CD4-positive, alpha-beta T cell treated with Interferon alpha-2 for 1 hour (primary cell): ENCODE measurements at regions not wholly inside any gene's neighbourhood (a gene's known extent, or its start where the extent isn't known, plus 50 kb on each side); places are given as distances from the start of the nearest gene placed in this dataset.
"Not testable (repeated sequence)": the region's sequence is repeated elsewhere in the genome, so short reads cannot be mapped to it uniquely, and the experiment has no call there.

Source experiments
- DNase-seq, 2 donors: peaks; one replicate each; pipeline ENCODE4 v3.0.0-alpha.2; 2020 to 2022

- DNase-seq: no peak
Measured at GRCh38 chr3:176302271-176302670, 895.0 kb downstream of the TBL1XR1 start.

GRCh38 chr3:176296066-176296597 is 901.1 kb downstream of the TBL1XR1 start:
- DNase-seq: no peak

- DNase-seq: no peak
Measured at GRCh38 chr3:176293276-176293675, 904.0 kb downstream of the TBL1XR1 start.

- no peak for DNase-seq
Measured at GRCh38 chr3:176286476-176287085, 910.7 kb downstream of the TBL1XR1 start.

- DNase-seq: no peak
Measured at GRCh38 chr3:176275538-176275937, 921.7 kb downstream of the TBL1XR1 start.

GRCh38 chr3:176275113-176275512 is 922.2 kb downstream of the TBL1XR1 start:
- no peak for DNase-seq

GRCh38 chr3:176274161-176274560 is 923.1 kb downstream of the TBL1XR1 start:
- no peak for DNase-seq

- DNase-seq: no peak
Measured at GRCh38 chr3:176262071-176262470, 935.2 kb downstream of the TBL1XR1 start.

GRCh38 chr3:176247191-176247590 is 950.1 kb downstream of the TBL1XR1 start:
- no peak for DNase-seq

- no peak for DNase-seq
Measured at GRCh38 chr3:176219970-176220369, 977.3 kb downstream of the TBL1XR1 start.

GRCh38 chr3:176214758-176215157 is 982.5 kb downstream of the TBL1XR1 start:
- no peak for DNase-seq

GRCh38 chr3:176213314-176213713 is 984.0 kb downstream of the TBL1XR1 start:
- DNase-seq: not testable (repeated sequence)

- DNase-seq: no peak
Measured at GRCh38 chr3:176208915-176209314, 988.4 kb downstream of the TBL1XR1 start.

GRCh38 chr3:176208283-176208682 is 989.0 kb downstream of the TBL1XR1 start:
- DNase-seq: no peak

GRCh38 chr3:176206809-176207208 is 990.5 kb downstream of the TBL1XR1 start:
- no peak for DNase-seq

- DNase-seq: no peak
Measured at GRCh38 chr3:176202652-176203051, 994.6 kb downstream of the TBL1XR1 start.

- DNase-seq: no peak
Measured at GRCh38 chr3:176193032-176193730, 1004.1 kb downstream of the TBL1XR1 start.

- no peak for DNase-seq
Measured at GRCh38 chr3:176190755-176191154, 1006.5 kb downstream of the TBL1XR1 start.

GRCh38 chr3:176183181-176183580 is 1014.1 kb downstream of the TBL1XR1 start:
- no peak for DNase-seq

- no peak for DNase-seq
Measured at GRCh38 chr3:176174060-176174459, 1023.2 kb downstream of the TBL1XR1 start.

GRCh38 chr3:176172492-176172891 is 1024.8 kb downstream of the TBL1XR1 start:
- no peak for DNase-seq

GRCh38 chr3:176167272-176167671 is 1030.0 kb downstream of the TBL1XR1 start:
- no peak for DNase-seq

- DNase-seq: no peak
Measured at GRCh38 chr3:176160997-176161396, 1036.3 kb downstream of the TBL1XR1 start.

GRCh38 chr3:176159796-176160195 is 1037.5 kb downstream of the TBL1XR1 start:
- DNase-seq: no peak

- DNase-seq: no peak
Measured at GRCh38 chr3:176155012-176155411, 1042.3 kb downstream of the TBL1XR1 start.
